Natural killer cell treated with Interleukin-12 subunit alpha and Interleukin-12 subunit beta and Interleukin-15 and Interleukin-18, amount 100 ng/mL, for 72 hours (primary cell): ENCODE measurements at regions not wholly inside any gene's neighbourhood (a gene's known extent, or its start where the extent isn't known, plus 50 kb on each side); places are given as distances from the start of the nearest gene placed in this dataset.

Source experiments
- ATAC-seq, 2 donors: fragments of 150-1000 bp; cut with Tn5 transposase in 1 of 2; sonication (Bioruptor Pico), chemical (Tn5 transposase) in 1 of 2; 2 replicates each; pipeline ENCODE4 v1.10.0; 2021
- DNase-seq: peaks from one replicate; pipeline ENCODE4 v3.0.0; 2022; ENCODE audit warnings: low spot score
- H3K27ac Mint-ChIP-seq, 2 donors: 1 replicate in 1 of 2; 2 replicates in 1 of 2; pipeline ENCODE4 v1.8.0; 2022; ENCODE audit warnings: mixed read lengths in 2 of 2, mild to moderate bottlenecking in 1 of 2, moderate library complexity in 1 of 2
- H3K27me3 Mint-ChIP-seq, 2 donors: 1 replicate in 1 of 2; 2 replicates in 1 of 2; pipeline ENCODE4 v1.8.0; 2022; ENCODE audit warnings: mixed read lengths in 2 of 2
- H3K36me3 Mint-ChIP-seq: one replicate; pipeline ENCODE4 v1.8.0; 2022; ENCODE audit warnings: mixed read lengths
- H3K4me1 Mint-ChIP-seq, 2 donors: 1 replicate in 1 of 2; 2 replicates in 1 of 2; pipeline ENCODE4 v1.8.0; 2022; ENCODE audit warnings: low read depth in 2 of 2, mixed read lengths in 2 of 2, mild to moderate bottlenecking in 1 of 2
- H3K4me3 Mint-ChIP-seq: one replicate; pipeline ENCODE4 v1.8.0; 2022; ENCODE audit warnings: mixed read lengths
- H3K9me3 Mint-ChIP-seq: 2 replicates; pipeline ENCODE4 v1.8.0; 2022; ENCODE audit warnings: mixed read lengths

DNA sequence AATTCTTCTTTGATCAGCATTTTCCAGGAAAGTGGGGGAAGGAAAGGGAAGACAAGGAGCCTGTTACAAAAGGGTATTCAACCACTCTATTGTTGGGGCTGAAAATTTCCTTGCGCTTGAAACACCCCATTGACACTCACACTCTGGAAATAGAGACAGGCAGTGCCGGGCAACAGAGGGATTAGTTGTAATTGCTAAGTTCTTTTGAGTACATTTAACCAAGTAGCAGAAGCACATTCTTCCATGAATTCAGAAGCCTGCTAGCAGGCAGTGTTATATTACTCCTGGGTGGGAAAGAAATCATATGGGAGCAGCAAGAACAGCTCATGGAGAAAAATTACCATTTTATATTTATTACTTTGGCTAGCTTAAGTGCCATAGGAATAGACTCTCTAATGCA lies 745.5 kb downstream of the C6orf118 start:
- Mint-ChIP-seq H3K4me1 (no peaks in the 10 kb centered on the region), H3K27ac (no peak overlapping the region), H3K36me3 (no peaks in the 10 kb centered on the region), H3K4me3 (no peak overlapping the region), H3K9me3 (peaks cover 18% of the 10 kb centered on the region), H3K27me3 (no peaks in the 10 kb centered on the region)
- DNase-seq (no peak), ATAC-seq (no peak)

DNA sequence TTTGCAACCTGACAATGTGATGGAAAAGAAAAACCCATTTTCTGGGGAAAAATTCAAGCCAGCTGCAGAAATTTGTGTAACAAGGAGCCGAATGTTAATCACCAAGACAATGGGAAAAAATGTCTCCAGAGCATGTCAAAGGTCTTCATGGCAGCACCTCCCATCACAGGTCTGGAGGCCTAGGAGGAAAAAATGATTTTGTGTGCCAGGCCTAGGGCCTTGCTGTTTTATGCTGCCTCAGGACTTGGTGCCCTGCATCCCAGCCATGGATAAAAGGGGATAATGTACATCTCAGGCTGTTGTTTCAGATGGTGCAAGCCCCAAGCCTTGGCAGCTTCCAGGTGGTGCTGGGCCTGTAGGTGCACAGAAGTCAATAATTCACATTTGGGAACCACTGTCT lies 747.7 kb downstream of the C6orf118 start:
- Mint-ChIP-seq H3K4me1 (no peaks in the 10 kb centered on the region), H3K4me3 (no peak overlapping the region), H3K27me3 (no peaks in the 10 kb centered on the region), H3K9me3 (peaks cover 13% of the 10 kb centered on the region), H3K36me3 (no peaks in the 10 kb centered on the region), H3K27ac (no peak overlapping the region)
- DNase-seq (no peak), ATAC-seq (no peak)

DNA sequence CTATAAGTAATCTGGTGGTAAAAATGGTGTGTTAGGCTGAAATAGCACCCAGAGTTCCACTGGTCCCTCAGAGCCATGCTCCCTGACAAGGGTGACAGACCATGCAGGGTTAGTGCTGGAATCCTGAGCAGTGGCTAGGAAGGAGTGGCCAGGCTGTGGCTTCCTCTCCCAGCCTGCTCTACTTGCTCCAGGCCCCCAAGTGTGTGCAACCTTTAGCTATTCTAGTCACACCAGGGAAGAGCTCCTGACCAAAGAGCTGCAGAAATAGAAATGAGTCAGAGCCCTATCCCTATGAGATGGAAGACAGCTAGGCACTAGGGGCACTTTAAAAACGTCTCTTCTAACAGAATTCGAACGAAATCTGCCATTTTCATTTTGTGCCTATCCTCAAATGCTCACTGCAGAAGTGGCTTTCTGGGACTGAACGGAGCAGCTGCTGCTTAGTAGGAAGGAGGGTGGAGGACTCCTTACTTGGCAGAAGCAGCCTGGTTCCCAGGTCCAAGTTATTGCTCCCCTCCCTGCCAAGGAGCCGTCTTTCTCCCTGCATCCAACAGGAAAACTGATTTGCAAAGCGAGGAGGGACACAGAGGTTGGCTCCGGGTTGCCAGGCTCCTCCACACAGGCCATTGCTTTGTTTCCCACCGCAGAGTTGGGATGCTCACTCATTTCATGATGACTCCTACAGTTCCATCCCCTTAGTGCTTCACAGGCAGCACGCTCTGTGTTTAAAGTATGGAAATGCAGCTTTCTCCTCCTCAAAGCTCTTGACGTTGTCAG lies 754.5 kb downstream of the C6orf118 start:
- no peak for ATAC-seq
- Mint-ChIP-seq H3K36me3 (peaks cover 4% of the 10 kb centered on the region), H3K4me1 (no peaks in the 10 kb centered on the region)

DNA sequence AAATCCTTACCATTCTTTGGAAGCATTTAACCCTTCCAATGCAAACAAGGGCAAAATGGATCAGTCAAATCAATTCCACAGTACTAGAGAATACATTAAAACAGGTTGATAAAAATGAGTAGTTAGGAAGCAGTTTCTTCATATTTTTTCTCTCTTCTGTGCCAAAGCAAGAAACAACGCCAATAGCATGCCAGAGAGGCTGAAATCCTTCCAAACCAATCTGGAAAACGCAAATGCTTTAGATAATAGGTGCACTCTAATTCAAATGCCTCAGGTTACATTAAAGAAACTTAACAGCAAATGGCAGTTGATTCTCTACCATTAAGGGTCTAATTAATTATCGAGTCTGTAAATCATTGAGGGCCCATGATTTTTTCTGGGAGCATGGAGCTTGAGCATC lies 755.2 kb downstream of the C6orf118 start:
- no peak overlapping the region for H3K4me3 Mint-ChIP-seq
- no peaks in the 10 kb centered on the region for H3K27me3 Mint-ChIP-seq
- H3K27ac Mint-ChIP-seq, result no peak overlapping the region
- no peaks in the 10 kb centered on the region for H3K4me1 Mint-ChIP-seq
- H3K36me3 Mint-ChIP-seq, result peaks cover 4% of the 10 kb centered on the region
- H3K9me3 Mint-ChIP-seq, result peaks cover 12% of the 10 kb centered on the region
- ATAC-seq, result no peak
- DNase-seq, result no peak

More for the DNA sequence above, 754.5 kb downstream of the C6orf118 start:
- no peak for DNase-seq
- peaks cover 10% of the 10 kb centered on the region for H3K9me3 Mint-ChIP-seq
- H3K4me3 Mint-ChIP-seq, result no peak overlapping the region
- no peaks in the 10 kb centered on the region for H3K27me3 Mint-ChIP-seq
- H3K27ac Mint-ChIP-seq, result no peak overlapping the region

DNA sequence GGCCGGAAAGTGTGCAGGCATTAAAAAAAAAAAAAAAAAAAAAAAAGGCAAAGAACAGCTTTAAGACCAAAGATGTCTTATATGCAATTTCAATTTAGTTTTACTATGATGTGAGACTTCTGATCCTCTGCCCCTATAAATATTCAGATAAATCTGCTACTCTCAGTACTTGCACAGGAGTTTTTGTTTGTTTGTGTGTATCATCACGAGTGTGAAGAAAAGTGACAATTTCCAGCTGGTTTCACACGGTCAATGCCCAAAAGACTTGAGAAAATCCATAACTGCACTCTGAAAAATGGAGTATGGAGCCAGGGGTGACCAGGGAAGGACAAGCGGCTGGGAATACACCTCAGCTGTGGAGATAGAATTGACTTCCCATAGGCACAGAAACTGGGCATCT lies 757.7 kb downstream of the C6orf118 start:
- no peak overlapping the region for H3K4me3 Mint-ChIP-seq
- ATAC-seq (no peak), DNase-seq (no peak)
- H3K9me3 Mint-ChIP-seq, result peaks cover 15% of the 10 kb centered on the region
- no peak overlapping the region for H3K27ac Mint-ChIP-seq
- H3K27me3 Mint-ChIP-seq, result no peaks in the 10 kb centered on the region
- no peaks in the 10 kb centered on the region for H3K4me1 Mint-ChIP-seq
- H3K36me3 Mint-ChIP-seq, result peaks cover 4% of the 10 kb centered on the region

DNA sequence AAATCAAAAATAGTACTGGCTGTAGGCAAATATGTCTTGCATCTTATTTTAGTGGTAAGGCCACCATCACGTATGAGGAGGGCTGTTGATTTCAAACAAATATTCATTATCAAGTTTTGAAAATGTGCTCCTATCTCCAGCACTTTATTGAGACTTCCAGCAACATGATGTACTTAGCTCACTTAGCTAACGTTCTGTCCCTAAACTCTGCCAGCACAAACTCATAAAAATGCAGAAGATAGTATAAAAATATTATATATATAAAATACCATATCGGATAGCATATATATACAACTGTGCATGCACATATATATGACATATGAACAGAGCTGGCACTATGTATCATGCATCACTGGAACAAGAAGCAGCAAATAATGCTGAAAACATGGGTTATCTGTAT lies 762.3 kb downstream of the C6orf118 start:
- no peaks in the 10 kb centered on the region for H3K4me1 Mint-ChIP-seq
- DNase-seq, result no peak
- peaks cover 4% of the 10 kb centered on the region for H3K36me3 Mint-ChIP-seq
- no peak overlapping the region for H3K4me3 Mint-ChIP-seq
- no peak for ATAC-seq
- H3K27me3 Mint-ChIP-seq, result no peaks in the 10 kb centered on the region
- peaks cover 8% of the 10 kb centered on the region for H3K9me3 Mint-ChIP-seq
- no peak overlapping the region for H3K27ac Mint-ChIP-seq

DNA sequence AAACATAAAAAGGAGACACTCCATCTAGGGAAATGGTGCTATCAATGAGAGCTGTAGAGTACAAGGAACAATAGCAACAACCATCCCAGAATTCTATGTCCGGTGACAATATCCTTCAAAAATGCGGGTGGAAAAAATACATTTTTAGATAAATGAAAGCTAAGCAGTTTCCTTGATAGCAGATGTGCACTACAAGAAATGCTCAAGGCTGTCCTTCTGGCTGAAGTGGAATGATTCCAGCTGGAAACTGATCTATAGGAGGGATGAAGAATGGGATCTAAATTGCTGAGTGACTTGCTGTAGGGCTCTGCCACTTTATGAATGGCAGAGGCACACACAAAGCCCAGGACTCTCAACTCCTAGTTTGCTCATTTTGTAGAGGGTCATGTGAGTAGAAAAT lies 763.1 kb downstream of the C6orf118 start:
- H3K27me3 Mint-ChIP-seq, result no peaks in the 10 kb centered on the region
- peaks cover 2% of the 10 kb centered on the region for H3K36me3 Mint-ChIP-seq
- DNase-seq (no peak), ATAC-seq (no peak)
- H3K27ac Mint-ChIP-seq, result no peak overlapping the region
- peaks cover 6% of the 10 kb centered on the region for H3K9me3 Mint-ChIP-seq
- H3K4me3 Mint-ChIP-seq, result no peak overlapping the region
- H3K4me1 Mint-ChIP-seq, result no peaks in the 10 kb centered on the region

DNA sequence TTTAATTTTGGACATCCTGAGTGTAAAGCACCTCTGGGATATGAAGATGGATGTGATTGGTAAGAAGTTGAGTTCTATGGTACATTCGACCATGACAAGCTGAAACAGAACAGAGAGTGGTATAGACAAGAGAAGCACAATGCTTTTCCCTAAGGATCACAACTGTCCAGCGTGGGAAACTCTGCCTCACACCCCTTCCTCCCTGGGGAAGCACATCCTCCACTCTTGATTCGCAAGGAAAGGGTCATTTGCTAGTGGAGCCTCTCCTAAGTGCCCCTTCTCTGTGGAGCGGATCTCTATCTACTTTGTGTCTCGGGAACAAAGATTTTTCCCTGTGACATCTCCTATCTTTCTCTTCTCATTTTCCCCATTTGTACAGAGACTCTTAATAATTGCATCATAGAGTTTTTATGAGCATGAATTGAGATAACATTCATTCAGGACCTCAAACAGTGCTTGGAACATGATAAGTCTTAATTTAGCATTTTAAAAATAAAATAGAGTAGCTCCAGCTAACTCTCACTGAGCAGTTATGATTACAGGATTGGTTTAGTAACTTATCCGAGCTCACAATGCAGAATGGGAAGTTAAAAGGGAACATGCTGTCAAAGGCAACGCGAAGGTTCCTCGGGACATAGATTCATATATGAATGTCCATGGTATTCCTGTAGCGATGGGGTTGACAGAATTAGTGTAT lies 775.2 kb downstream of the C6orf118 start:
- Mint-ChIP-seq H3K27me3 (no peaks in the 10 kb centered on the region), H3K4me1 (no peaks in the 10 kb centered on the region), H3K27ac (no peak overlapping the region), H3K36me3 (peaks cover 5% of the 10 kb centered on the region), H3K4me3 (no peak overlapping the region), H3K9me3 (peaks cover 18% of the 10 kb centered on the region)
- no peak for ATAC-seq
- no peak for DNase-seq

DNA sequence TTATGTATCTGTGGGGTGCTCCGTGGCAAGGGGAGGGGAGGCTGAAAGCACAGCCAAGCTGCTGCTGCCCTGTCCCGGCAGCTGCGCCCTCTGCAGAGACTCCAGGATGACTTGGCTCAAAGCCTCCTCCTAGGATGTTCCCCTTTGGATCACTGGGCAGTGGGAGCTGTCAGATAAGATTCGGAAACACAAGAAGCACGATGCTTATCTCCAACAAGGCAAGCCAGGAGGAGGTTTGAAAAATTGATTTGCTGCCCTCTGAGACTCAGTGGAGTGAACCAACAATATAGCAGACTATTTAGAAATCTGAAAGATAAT lies 776.4 kb downstream of the C6orf118 start:
- Mint-ChIP-seq H3K36me3 (peaks cover 5% of the 10 kb centered on the region), H3K27me3 (no peaks in the 10 kb centered on the region), H3K27ac (no peak overlapping the region), H3K4me1 (no peaks in the 10 kb centered on the region), H3K9me3 (peaks cover 18% of the 10 kb centered on the region), H3K4me3 (no peak overlapping the region)
- DNase-seq (no peak), ATAC-seq (no peak)

DNA sequence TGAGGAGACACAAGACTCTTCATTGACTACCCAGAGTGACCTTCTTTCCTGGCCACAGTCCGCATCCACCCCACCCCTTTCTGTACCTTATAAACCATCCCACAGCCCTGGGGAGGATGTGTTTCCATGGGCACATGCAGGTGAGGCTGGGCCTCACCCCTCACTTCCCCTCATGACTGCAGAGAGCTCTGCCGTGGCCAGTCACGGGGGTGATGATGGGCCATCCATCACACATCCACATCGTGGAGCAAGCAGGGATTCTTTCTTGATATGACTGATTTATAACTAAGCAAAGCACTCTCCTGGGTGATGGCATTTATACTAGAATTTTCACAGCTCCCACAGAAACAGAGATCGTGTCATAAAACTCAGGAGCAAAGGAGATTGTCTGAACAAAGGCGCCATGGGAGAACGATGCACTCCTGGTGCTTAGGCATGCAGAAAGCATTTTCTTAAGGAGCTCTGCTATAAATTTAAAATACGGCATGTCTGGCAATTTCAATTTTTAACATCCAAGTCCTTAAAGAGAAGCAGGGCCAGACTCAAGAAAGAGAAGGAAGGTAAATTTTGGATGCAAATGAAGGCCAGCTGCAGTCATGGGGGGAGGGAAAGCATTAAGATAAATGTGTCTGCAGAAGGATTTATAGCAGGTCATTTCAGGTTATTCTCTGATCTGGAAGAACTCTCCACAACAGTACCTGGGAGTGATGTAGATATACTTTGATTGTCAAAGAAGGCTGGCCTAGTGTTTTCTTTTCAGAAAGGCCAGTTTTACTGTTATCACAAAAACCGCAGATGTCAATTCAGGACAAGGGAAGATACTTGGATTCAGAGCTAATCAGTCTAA lies 777.0 kb downstream of the C6orf118 start:
- H3K9me3 Mint-ChIP-seq, result peaks cover 16% of the 10 kb centered on the region
- ATAC-seq, result no peak
- no peaks in the 10 kb centered on the region for H3K4me1 Mint-ChIP-seq
- peaks cover 5% of the 10 kb centered on the region for H3K36me3 Mint-ChIP-seq
- no peak overlapping the region for H3K4me3 Mint-ChIP-seq
- H3K27me3 Mint-ChIP-seq, result no peaks in the 10 kb centered on the region
- no peak for DNase-seq
- no peak overlapping the region for H3K27ac Mint-ChIP-seq

DNA sequence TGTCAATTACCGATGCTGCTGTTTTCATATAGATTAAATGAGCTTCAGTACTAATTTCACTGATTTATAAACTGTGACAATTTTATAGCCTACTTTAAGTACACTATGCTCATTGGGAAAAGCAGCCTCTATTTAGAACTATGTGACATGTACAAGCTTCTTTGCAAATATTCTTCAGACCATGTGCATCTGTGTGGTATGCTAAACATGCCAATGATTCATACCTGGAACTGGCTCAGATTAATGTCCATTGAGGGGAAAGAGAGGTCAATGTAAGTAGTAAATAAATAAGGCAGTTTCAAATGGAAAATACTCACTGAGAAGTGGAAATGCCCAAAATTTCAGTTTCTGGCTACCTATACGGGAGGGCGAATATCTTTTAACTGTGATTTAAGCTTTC lies 777.7 kb downstream of the C6orf118 start:
- H3K4me3 Mint-ChIP-seq, result no peak overlapping the region
- DNase-seq, result no peak
- peaks cover 14% of the 10 kb centered on the region for H3K9me3 Mint-ChIP-seq
- H3K27me3 Mint-ChIP-seq, result no peaks in the 10 kb centered on the region
- no peak overlapping the region for H3K27ac Mint-ChIP-seq
- no peaks in the 10 kb centered on the region for H3K4me1 Mint-ChIP-seq
- peaks cover 2% of the 10 kb centered on the region for H3K36me3 Mint-ChIP-seq
- no peak for ATAC-seq

DNA sequence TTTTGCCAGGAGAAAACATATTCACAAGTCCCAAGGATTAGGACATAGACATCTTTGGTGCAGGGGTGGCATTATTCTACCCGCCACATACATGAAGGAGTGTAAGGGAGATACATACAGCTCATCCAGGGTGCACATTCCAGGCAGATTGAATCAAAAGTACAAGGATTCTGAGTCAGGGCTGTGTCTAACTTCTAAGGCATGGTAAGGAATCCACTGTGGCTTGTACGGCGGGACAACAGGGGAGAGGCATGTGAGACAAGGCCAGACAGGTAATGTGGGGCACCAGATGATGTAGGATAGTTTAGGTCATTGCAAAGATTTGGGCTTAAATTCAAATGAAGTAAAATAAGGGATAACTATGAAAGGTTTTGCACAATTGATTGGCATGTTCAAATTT lies 780.9 kb downstream of the C6orf118 start:
- no peaks in the 10 kb centered on the region for H3K4me1 Mint-ChIP-seq
- no peaks in the 10 kb centered on the region for H3K36me3 Mint-ChIP-seq
- H3K4me3 Mint-ChIP-seq, result no peak overlapping the region
- H3K27me3 Mint-ChIP-seq, result no peaks in the 10 kb centered on the region
- no peak overlapping the region for H3K27ac Mint-ChIP-seq
- ATAC-seq, result no peak
- peaks cover 13% of the 10 kb centered on the region for H3K9me3 Mint-ChIP-seq
- DNase-seq, result no peak

DNA sequence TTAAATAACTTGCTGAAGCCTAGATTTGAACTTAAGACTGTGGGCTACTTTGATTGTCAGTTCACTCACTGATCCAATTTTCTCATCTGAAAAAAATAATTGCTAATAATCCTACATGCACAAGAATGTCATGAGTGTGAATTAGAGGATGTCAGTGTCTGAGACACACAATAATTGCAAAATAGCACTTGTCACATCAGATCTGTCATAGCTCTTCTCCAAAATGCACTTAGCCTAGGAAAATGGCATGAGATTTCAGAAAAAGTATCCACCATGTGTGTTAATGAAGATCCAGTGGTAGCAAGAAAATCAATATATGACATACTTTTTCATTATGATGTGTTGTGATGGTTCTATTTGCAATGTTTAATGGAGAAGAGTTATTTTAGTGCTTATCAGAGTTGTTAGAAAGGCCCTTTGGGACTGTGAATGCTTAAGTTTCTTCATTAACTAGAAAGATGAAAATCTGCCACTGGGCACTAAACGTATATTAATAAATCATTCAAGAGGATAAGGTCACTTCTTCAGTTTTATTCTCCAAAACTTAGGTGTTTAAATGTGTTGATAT lies 786.2 kb downstream of the C6orf118 start:
- Mint-ChIP-seq H3K4me1 (no peaks in the 10 kb centered on the region), H3K27ac (no peak overlapping the region), H3K4me3 (no peak overlapping the region)

DNA sequence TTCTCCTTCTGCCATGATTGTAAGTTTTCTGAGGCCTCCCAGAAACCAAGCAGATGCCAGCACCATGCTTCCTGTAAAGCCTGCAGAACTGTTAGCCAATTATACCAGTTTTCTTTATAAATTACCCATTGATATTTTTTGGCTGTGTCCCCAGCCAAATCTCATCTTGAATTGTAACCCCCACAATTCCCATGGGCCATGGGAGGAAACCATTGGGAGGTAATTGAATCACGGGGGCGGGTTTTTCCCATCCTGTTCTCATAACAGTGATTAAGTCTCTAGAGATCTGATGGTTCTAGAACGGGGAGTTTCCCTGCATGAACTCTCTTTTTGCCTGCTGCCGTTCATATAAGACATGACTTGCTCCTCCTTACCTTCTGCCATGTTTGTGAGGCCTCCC lies 788.5 kb downstream of the C6orf118 start:
- ATAC-seq (no peak), DNase-seq (no peak)
- Mint-ChIP-seq H3K27me3 (no peaks in the 10 kb centered on the region), H3K4me3 (no peak overlapping the region), H3K9me3 (peaks cover 29% of the 10 kb centered on the region), H3K36me3 (peaks cover 4% of the 10 kb centered on the region), H3K4me1 (no peaks in the 10 kb centered on the region), H3K27ac (no peak overlapping the region)

More for the DNA sequence above, 786.2 kb downstream of the C6orf118 start:
- H3K36me3 Mint-ChIP-seq, result peaks cover 4% of the 10 kb centered on the region
- peaks cover 22% of the 10 kb centered on the region for H3K9me3 Mint-ChIP-seq
- no peaks in the 10 kb centered on the region for H3K27me3 Mint-ChIP-seq
- DNase-seq (no peak), ATAC-seq (no peak)
